HG03432 (cell line): ENCODE measurements at regions not wholly inside any gene's neighbourhood (a gene's known extent, or its start where the extent isn't known, plus 50 kb on each side); places are given as distances from the start of the nearest gene placed in this dataset.
"Not testable (repeated sequence)": the region's sequence is repeated elsewhere in the genome, so short reads cannot be mapped to it uniquely, and the experiment has no call there.

ENCODE experiments used
- ATAC-seq: cut with Tn5 transposase; IDR thresholded peaks from one replicate; pipeline ENCODE4 v1.9.1; 2021; ENCODE audit warnings: mild to moderate bottlenecking, moderate library complexity; ENCODE audit not compliant: unreplicated experiment

GRCh38 chr7:152905949-152906348 lies 146.4 kb downstream of the ACTR3B start:
- ATAC-seq = no peak

DNA sequence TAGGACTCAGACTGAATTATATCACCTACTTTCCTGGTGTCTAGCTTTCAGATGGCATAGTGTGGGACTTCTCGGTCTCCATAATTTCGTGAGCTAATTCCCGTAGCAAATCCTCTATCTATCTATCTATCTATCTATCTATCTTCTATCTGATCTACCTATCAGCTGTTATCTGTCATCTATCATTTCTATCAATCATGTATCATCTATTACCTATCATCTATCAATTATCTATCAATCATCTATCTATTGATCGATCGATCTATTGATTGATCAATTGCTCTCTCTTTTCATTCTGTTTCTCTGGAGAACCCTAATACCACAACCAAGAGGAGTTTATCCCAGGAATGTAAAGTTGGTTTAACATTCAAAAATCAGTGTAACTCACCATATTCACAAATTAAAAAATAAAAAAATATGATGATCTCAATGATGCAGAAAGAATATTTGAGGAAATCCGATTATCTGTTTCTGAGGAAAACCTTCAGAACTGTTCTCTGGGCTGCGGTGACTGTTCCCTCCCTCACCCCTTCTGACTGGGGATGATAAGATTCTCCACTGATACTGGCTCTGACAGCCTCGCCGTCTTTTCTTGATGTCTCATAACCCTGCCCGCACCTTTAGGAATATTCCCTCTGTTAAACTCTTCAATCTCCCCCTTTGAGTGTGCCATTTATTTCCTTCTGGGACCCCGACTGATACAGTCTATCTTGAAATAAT lies 147.7 kb downstream of the ACTR3B start:
- ATAC-seq = no peak

DNA sequence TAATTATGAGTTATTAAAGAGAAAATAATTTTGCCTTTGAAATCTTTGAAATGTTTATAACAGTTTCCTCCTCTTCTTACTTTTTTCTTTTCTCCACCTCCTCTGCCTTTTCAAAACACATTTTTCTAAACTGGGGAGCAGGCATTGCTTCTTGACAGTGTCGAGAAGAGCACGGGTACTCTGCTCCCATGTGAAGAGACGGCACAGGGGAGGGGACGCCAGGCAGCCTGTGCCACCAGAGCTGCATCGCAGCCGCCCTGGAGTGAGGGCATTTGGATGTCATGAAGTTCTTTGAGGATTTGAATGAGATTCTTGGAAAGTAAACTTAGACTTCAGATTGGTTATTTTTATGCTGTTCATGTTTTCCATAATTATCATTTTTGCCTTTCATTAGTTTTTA lies 149.7 kb downstream of the ACTR3B start:
- ATAC-seq = no peak

DNA sequence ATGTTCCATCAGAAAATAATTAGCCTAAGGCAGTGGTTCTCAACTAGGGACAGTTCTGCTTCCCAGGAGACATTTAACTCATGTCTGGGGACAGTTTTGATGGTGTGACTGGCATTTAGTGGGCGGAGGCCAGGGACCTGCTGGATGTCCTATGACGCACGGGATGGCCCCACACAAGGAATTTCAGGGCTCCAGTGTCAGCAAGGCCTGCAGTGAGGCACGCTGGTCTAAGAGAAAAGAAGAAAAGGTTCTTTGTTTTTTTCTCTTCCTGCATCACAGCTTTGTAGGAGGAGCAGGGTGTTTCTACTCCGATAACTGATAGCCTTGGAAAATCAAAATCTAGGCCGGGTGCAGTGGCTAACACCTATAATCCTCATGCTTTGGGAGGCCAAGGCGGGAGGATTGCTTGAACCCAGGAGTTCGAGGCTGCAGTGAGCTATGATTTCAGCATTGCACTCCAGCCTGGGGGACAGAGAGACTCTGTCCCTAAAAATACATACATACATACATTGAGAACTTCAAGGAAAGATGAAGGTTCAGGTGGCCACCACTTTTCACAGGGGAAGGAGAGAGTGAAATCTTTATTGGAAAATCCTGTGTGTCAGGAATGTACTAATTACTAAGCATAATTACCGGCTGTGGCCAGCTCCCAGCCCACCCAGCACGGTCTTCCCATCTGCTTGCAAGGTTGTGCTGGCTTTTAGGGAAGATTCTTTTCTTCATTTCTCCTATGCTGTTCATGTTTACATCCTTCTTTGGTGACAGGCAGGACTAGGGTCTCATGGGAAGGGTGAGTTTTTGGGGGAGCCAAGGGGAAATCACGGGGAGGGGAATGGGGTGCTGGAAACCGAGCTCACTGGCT lies 150.4 kb downstream of the ACTR3B start:
- no peak for ATAC-seq

DNA sequence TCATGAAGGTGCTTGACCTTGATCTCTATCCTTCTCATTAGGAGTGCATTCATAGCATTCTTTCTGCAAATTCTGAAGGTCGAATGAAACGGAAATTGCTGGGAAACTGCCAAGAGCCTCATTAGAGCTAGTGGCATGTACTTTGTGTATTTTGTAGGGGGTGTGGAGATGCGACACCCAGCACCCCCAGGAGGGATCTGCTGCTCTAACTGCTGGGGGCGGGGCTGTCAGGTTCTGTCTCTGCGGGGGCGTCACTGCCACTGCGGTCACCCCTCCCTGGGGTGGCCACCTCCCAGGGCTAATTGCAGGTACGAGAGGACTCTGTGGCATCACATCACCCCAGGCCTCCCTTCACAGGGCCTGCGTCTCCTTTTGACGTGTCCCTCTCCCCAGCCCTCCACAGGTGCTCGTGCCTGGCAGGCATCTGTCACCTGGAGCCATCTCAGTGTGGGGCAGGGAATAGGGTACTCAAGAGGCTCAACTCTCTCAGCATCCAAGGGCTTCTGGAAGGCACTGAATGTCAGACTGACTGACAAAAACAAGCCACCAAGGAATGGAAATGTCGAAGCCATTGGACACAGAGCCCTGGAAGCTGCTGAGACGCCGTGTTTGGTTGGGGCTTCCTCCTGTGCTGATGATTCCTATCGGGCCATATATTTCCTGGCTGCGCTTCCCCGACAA lies 151.1 kb downstream of the ACTR3B start:
- no peak for ATAC-seq

DNA sequence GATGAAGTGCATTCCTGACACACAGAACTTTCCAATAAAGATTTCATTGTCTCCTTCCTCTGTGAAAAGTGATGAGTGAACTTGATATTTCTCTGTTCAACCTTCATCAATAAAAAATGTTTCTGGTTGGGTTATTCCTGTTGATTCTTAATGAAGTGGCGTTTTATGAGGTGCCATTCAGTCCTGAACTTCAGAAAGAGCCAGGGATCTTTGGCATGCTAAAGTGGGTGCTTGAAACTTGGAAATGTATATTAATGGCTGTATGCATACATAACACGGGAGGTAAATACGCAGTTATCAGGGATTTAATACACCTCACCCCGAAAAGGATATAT lies 151.6 kb downstream of the ACTR3B start:
- no peak for ATAC-seq

GRCh38 chr7:152911922-152912321 lies 152.4 kb downstream of the ACTR3B start:
- no peak for ATAC-seq

GRCh38 chr7:152912511-152912910 lies 153.0 kb downstream of the ACTR3B start:
- no peak for ATAC-seq

DNA sequence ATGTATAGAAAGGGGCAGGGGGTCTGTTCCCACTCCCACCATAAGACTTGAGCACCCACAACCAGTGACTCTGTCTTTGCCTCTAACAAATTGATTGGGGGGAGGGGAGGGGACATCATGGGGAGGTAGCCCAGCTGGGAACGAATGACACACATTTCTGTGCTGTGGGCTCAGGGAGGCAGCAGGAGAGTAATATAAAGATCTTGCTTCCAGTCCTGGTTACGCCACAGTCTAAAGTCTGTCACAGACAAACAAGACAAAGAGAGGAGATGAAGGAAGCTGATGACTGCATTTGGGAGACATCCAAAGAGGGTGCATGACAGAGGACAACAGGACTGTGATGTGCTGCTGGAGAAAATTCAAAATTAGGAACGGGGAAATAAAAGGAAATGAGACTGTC lies 153.9 kb downstream of the ACTR3B start:
- ATAC-seq = no peak

- ATAC-seq = no peak
These were observed 154.7 kb downstream of the ACTR3B start for GRCh38 chr7:152914014-152914844.

GRCh38 chr7:152914845-152915102 lies 155.2 kb downstream of the ACTR3B start:
- ATAC-seq = not testable (repeated sequence)

DNA sequence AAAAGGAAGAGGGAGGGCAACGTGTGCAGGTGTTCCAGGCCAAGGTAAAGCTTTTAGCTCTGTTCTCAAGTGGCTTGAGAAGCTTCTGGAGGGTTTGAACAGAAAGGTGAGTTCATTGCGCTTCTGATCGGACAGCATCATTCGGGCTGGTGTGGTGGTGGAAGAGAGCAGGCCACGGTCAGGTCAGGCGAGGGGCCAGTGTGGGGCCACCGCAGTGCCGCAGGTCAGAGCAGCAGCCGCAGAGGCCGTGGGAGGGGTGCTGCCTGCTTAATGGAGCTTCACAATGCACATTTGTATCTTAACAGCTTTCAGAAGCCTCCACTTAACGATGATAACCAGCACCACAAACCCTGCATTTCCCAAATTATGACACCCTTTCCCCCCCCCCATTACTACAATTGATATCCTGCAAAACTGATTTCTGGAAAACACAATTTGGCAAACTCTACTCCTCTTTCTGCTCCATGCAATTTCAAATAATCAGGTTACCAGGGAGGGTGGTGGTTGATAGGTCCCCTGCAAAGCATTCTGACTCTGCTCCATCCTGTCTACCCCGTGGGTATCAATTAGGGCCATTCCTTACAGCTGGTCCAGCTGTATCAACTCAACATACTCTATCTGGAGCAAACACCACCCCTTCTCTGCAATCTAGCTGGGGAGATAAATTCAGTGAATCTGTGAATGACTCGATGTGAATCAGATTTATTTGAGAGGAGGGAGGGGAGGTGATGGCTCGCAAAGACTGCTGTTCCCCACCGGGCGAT lies 162.9 kb downstream of the ACTR3B start:
- no peak for ATAC-seq

GRCh38 chr7:152923711-152924110 lies 164.2 kb downstream of the ACTR3B start:
- ATAC-seq = no peak

DNA sequence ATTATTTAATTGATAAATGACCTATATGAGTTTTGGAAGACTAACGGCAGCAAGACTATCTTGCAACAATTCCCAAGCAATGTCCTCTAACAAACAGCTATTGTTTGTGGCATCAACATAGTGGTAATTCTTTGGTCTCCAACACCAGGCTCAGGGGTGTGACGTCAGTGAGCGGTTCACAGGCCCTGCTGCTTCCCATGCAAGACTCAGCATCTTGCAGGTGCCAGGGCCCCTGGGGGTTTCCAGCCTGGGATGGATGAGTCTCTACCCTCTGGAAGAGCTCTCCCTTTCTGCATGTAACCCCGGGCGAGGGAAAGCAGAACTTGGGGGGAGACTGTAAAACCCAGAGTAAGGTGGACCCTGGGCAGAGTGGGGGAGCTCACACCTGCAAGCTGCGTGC lies 164.7 kb downstream of the ACTR3B start:
- ATAC-seq = no peak

DNA sequence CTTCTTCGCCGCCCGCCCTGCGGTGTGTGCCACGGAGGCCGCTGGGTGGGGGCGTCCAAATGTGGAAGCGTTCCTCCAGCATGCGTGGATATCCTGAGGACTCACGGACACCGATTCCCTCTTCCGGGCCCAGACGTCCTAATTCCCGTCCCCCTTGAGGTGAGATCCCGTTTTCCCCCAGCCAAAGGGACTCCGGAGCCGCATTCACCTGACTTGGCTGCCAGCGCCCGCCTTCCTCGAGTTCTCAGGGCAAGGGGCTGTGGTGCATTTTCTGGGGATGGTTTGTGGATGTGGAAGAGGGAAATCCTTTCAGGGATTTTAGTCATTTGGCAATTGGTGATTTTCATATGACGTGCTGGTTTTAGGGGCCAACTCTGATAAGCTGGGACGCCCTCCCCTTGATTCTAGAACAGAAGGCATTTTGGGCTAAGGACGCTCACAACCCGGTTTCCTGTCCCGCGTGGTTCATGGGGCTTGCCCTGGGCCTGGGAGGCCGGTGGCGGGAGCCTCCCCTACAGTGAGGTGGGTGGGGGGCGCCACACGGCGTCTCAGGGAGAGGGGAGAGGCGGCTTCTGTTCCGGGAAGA lies 165.4 kb downstream of the ACTR3B start:
- ATAC-seq = no peak

DNA sequence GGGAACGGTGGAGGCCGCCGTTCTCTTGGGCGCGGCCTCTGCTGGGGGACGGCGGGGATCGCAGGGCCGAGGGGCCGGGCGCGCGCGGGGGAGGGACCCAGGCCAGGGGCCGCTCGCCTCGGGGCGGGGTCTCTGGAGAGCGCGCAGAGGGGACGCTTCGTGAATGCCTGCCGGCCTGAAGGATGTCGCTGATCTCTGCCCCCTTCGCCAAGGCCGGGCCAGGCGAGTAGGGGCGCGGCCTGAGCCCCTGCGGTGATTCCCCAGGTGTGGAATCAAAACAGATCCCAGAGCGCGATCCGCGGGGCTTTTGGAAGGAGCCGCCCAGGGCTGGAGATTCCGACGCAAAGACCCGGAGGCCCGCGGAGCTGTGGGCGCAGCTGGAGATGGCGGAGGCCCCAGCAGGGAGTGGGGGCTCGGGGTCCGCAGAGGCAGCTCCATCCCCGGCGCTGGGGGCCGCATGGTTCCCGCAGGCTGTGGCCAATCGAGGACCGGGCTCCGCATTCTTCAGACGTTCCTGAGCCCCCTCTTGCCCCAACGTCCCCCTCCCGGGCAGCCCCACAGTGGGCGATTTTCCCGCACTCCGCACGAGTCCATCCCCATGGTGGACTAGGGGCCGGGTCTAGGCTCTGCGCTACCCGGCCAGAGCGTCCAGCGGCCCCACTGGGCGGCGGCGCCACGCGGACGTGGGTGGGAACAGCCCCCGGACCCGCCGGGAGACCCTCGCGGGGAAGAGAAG lies 166.0 kb downstream of the ACTR3B start:
- no peak for ATAC-seq

- ATAC-seq = no peak
These were observed 172.1 kb downstream of the ACTR3B start for GRCh38 chr7:152931633-152932032.

- no peak for ATAC-seq
These were observed 177.7 kb downstream of the ACTR3B start for GRCh38 chr7:152937282-152937681.

GRCh38 chr7:152946616-152947015 lies 187.1 kb downstream of the ACTR3B start:
- not testable (repeated sequence) for ATAC-seq
